ENCODE measurements at regions not wholly inside any gene's neighbourhood (a gene's known extent, or its start where the extent isn't known, plus 50 kb on each side); places are given as distances from the start of the nearest gene placed in this dataset.
"Not testable (repeated sequence)": the region's sequence is repeated elsewhere in the genome, so short reads cannot be mapped to it uniquely, and the experiment has no call there.

DNA sequence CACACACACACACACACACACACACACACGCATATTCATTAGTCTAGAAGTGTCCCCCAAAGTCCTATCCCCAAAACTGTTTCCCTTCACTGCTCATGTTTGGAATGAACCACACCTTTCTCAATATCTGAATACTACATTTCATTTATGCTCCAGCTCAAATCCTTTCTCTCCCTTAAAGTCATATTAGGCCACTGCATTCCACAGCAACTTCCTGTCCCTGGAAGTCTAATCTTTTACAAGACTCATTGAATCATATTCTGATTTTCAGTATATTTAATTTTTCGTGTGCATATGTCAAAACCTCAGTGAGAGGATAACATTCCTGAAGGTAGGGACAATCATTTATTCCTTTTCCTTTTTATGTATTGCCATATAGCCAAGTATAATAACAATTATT lies 155.6 kb upstream of the LMNTD1 start:
- DNase-seq (ENCODE audit: low read depth): no peak

DNA sequence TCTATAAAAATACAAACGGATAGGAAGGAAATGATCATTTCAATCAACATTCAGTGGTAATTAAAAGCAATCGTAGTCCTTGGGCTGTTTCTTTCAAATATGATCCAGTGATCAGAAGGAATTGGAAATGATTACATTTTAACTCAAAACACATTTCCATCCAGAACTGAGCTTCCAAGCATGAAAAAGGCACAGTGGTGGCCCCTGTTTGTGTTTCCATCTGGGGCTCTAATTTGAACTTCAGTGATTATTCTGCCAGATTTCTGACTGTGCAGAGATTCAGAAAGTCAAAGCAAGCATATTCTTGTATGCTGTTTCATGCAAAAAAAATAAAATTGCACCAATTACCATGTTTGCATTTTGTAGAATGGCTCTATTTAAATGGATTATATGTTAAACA lies 157.0 kb upstream of the LMNTD1 start:
- H3K4me3 ChIP-seq (ENCODE audit: low read depth, low read length): no peak overlapping the region
- no peak for DNase-seq (ENCODE audit: low read depth)

More for the DNA sequence above, 155.6 kb upstream of the LMNTD1 start:
- H3K4me3 ChIP-seq (ENCODE audit: low read depth, low read length): no peak overlapping the region

GRCh38 chr12:25710938-25711605 lies 158.0 kb upstream of the LMNTD1 start:
- peak; percentile 55 for DNase-seq (ENCODE audit: low read depth)
- H3K4me3 ChIP-seq (ENCODE audit: low read depth, low read length): not testable (repeated sequence)

GRCh38 chr12:25712169-25712568 lies 159.1 kb upstream of the LMNTD1 start:
- no peak for DNase-seq (ENCODE audit: low read depth)
- no peak overlapping the region for H3K4me3 ChIP-seq (ENCODE audit: low read depth, low read length)

- DNase-seq (ENCODE audit: low read depth): no peak
- no peak overlapping the region for H3K4me3 ChIP-seq (ENCODE audit: low read depth, low read length)
Measured at GRCh38 chr12:25713264-25713663, 160.2 kb upstream of the LMNTD1 start.

GRCh38 chr12:25714198-25714984 lies 161.3 kb upstream of the LMNTD1 start:
- no peak for DNase-seq (ENCODE audit: low read depth)

DNA sequence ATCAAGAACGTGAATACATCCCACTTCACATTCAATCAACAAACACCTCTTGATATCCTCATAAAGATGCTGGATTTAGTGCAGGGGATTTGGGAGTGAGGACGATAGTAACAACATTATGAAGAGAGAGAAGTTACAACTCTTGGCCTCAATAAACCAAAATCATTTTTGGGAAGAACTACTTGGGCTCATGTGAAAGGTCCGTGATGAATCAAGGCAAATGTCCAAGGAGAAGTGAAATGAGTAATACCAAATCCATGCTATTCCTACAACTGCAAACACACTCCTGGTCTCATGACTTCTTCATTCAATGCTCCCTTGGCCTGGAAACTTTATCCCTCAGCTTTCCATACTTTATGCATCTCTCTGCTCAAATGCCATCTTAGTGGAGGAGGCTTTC lies 162.0 kb upstream of the LMNTD1 start:
- DNase-seq (ENCODE audit: low read depth): no peak
- H3K4me3 ChIP-seq (ENCODE audit: low read depth, low read length): no peak overlapping the region

More at GRCh38 chr12:25714198-25714984, 161.3 kb upstream of the LMNTD1 start:
- no peak overlapping the region for H3K4me3 ChIP-seq (ENCODE audit: low read depth, low read length)

GRCh38 chr12:25716842-25717241 lies 163.8 kb upstream of the LMNTD1 start:
- no peak overlapping the region for H3K4me3 ChIP-seq (ENCODE audit: low read depth, low read length)
- no peak for DNase-seq (ENCODE audit: low read depth)

GRCh38 chr12:25717552-25717951 lies 164.5 kb upstream of the LMNTD1 start:
- no peak for DNase-seq (ENCODE audit: low read depth)
- no peak overlapping the region for H3K4me3 ChIP-seq (ENCODE audit: low read depth, low read length)

- no peak overlapping the region for H3K4me3 ChIP-seq (ENCODE audit: low read depth, low read length)
- no peak for DNase-seq (ENCODE audit: low read depth)
Measured at GRCh38 chr12:25718081-25718731, 165.1 kb upstream of the LMNTD1 start.

DNA sequence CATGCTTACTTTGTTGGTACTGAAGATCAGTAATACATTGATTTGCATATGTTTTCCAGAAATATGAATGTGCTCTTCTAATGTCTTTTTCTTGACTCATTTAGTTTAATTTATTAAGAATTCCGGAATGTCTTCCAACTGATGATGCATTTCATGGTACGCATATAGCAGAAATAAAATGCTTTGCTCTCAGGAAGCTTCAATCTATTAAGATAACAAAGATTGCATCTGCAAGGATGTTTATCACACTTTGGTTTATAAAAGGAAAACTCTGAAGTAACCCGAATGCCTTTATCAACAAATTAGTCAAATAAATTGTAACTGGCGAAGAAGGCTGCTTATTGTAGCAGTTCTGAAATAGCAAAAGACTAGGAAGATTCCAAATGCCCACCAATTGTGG lies 166.4 kb upstream of the LMNTD1 start:
- no peak overlapping the region for H3K4me3 ChIP-seq (ENCODE audit: low read depth, low read length)
- DNase-seq (ENCODE audit: low read depth): no peak

DNA sequence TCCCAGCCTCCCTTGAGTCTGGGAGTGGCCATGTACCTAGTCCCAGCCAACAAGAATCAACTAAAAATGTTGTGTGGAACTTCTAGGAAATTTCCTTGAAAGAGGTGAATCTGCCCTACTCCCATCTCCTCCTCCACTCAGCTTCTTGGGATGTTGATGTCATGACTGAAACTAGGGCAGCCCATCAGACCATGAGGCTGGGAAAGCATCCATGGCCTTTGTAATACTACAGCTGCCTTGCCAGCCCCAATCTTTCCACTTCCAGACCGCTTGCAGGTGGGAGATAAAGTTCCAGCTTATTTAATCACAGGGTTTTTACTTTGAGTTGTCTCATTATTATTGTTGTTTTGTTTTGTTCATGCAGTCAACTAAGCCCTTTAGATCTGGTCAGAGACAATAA lies 170.3 kb upstream of the LMNTD1 start:
- DNase-seq (ENCODE audit: low read depth): no peak
- H3K4me3 ChIP-seq (ENCODE audit: low read depth, low read length): no peak overlapping the region

DNA sequence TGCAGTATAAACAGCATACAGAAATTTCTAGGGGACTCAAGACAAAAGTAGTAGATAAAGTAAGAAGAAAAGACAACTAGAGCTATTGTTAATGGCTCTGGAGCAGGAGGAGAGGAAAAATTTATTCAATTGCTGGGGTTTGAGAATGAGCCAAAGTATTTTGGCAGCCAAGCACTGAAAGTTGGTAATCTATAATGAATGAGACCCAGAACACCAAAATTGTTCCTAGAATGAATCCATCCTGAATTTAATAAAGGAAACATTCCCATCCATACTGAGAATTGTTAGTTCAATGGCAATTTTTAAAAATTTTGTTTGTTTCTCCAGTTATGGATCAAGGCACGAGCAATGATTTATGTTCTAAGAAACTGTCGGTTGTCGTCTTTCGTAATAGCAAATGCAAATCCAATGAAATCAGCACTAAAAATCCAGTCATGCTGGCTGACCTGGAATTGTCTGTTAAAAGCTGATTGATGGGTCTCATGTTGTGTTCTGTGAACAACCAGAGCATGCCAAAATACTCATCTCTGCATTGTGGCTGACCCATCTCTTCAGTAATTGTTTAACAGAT lies 170.9 kb upstream of the LMNTD1 start:
- peak; percentile 76 for DNase-seq (ENCODE audit: low read depth)
- no peak overlapping the region for H3K4me3 ChIP-seq (ENCODE audit: low read depth, low read length)

DNA sequence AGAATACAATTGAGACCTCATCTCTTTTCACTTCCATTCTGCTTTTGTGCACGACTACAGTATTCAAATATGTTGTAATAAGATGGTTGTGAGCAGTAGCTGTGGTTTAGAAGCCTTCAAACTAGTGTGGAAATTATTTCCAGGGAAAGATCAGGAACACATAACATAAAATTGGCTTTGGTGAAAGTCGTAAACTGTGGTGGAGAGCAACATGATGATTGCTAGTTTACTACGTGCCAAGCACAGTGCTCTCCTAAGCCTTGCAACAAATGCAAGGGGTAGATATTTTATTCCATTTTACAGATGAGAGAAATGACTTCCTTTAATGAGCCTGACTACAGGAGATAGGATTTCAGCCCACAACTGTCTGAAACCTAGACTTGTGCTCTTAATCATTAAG lies 172.4 kb upstream of the LMNTD1 start:
- DNase-seq (ENCODE audit: low read depth): no peak
- H3K4me3 ChIP-seq (ENCODE audit: low read depth, low read length): no peak overlapping the region

DNA sequence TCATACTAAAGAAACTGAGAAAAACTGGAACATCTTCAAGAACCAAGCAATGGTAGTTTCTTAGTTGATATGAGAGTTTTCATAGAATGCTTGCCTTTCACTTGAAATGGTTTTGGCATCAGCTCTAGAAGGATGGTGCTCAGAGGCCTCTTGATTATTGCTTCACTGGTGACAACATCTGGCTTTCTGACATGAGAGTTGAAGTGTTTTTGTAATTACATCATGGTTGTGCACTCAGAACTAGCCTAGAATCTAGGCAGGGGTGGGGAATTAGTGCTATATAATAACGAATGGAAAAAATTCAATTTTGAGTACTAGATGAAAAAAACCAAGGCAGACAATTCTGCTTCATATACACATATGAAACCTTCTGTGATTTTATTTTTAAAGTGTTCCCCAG lies 172.8 kb upstream of the LMNTD1 start:
- peak; percentile 81 for DNase-seq (ENCODE audit: low read depth)
- H3K4me3 ChIP-seq (ENCODE audit: low read depth, low read length): no peak overlapping the region

- DNase-seq (ENCODE audit: low read depth): no peak
- no peak overlapping the region for H3K4me3 ChIP-seq (ENCODE audit: low read depth, low read length)
Measured at GRCh38 chr12:25728056-25728595, 175.0 kb upstream of the LMNTD1 start.

- no peak for DNase-seq (ENCODE audit: low read depth)
- H3K4me3 ChIP-seq (ENCODE audit: low read depth, low read length): no peak overlapping the region
Measured at GRCh38 chr12:25730489-25731349, 177.6 kb upstream of the LMNTD1 start.

DNA sequence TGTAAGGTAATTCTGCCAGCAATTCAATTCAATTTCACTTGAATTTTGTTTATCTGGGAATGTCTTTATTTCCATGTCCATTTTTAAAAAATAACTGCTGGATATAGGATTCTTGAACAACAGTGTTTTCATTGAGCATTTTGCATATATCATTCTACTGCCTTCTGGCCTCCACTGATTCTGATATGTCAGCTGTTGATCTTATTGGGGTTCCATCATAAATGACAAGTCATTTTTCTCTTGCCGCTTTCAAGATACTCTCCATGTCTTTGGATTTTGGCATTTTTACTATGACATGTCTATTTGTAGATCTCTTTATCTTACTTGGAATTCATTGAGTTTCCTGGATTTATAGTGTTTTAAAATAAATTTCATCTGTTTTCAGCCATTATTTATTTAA lies 180.5 kb upstream of the LMNTD1 start:
- H3K4me3 ChIP-seq (ENCODE audit: low read depth, low read length): no peak overlapping the region
- DNase-seq (ENCODE audit: low read depth): no peak

- no peak overlapping the region for H3K4me3 ChIP-seq (ENCODE audit: low read depth, low read length)
- no peak for DNase-seq (ENCODE audit: low read depth)
Measured at GRCh38 chr12:25734529-25735180, 181.6 kb upstream of the LMNTD1 start.
